ENCODE measurements at regions not wholly inside any gene's neighbourhood (a gene's known extent, or its start where the extent isn't known, plus 50 kb on each side); places are given as distances from the start of the nearest gene placed in this dataset.
"Not testable (repeated sequence)": the region's sequence is repeated elsewhere in the genome, so short reads cannot be mapped to it uniquely, and the experiment has no call there.

- H3K4me3 ChIP-seq (ENCODE audit: low read depth, low read length), result no peak overlapping the region
- DNase-seq (ENCODE audit: low read depth), result no peak
- no peak for TF ChIP-seq CTCF (IDR thresholded peaks at IDR 0.05; ENCODE audit: insufficient read depth, low read depth, low read length, missing control alignments)
These were observed 336.0 kb downstream of the QKI start for GRCh38 chr6:163750431-163751031.

- no peak for TF ChIP-seq CTCF (IDR thresholded peaks at IDR 0.05; ENCODE audit: insufficient read depth, low read depth, low read length, missing control alignments)
- no peak overlapping the region for H3K4me3 ChIP-seq (ENCODE audit: low read depth, low read length)
- no peak for DNase-seq (ENCODE audit: low read depth)
These were observed 334.4 kb downstream of the QKI start for GRCh38 chr6:163748886-163749285.

GRCh38 chr6:163748036-163748435, 333.5 kb downstream of the QKI start:
- no peak for DNase-seq (ENCODE audit: low read depth)
- no peak overlapping the region for H3K4me3 ChIP-seq (ENCODE audit: low read depth, low read length)
- TF ChIP-seq CTCF (IDR thresholded peaks at IDR 0.05; ENCODE audit: insufficient read depth, low read depth, low read length, missing control alignments), result no peak

DNA sequence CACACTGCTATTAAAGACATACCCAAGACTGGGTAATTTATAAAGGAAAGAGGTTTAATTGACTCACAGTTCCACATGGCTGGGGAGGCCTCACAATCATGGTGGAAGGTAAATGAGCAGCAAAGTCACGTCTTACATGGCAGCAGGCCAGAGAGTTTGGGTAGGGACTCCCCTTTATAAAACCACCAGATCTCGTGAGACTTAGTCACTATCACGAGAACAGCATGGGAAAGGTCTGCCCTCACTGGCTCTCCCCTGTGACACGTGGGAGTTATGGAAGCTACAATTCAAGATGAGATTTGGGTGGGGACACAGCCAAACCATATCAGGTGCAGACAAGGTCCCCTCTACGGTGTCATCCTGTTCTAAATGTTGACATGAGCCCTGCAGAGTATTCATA, 332.5 kb downstream of the QKI start:
- H3K4me3 ChIP-seq (ENCODE audit: low read depth, low read length); DNase-seq (ENCODE audit: low read depth): not testable (repeated sequence)

DNA sequence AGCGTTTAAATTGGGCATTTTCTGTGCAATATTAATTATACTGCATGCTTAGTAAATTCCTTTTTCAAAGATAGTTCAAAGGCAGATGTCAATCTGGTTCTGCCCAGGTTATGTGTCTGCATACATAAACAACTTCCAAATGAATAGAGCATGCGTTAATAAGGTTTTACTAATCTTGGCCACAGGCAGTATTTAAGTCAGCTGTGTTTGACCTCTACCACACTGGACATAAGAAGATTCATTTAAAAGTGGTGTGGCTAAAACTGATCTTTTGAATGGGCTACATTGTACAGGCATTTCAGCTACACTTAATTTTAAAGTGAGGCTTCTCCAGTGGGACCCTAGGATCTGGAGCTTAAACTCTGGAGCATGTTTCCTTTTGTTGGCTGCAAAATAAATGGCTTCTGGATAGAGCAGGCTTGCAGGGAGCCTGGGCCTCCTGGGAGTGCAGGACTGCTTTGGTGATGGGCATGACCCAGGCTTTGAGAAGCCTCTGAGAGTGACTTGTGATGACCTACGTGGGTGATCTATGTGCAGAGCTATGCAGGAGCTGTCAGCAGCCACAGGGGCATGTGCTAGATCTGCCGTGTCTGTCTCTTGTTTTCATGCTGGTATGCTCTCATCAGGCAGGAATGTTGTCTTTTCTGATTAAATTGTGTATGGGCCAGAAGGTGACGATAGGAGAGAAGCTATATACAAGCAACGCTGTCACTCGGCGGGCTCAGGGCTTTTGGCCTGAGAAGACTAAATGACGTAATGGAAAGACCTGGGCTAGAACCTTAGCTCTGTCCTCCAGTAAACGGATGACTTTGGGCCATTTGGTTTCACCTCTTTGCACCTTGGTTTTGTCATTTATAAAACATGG, 331.2 kb downstream of the QKI start:
- no peak for DNase-seq (ENCODE audit: low read depth)
- no peak overlapping the region for H3K4me3 ChIP-seq (ENCODE audit: low read depth, low read length)
- TF ChIP-seq CTCF (IDR thresholded peaks at IDR 0.05; ENCODE audit: insufficient read depth, low read depth, low read length, missing control alignments), result no peak

DNA sequence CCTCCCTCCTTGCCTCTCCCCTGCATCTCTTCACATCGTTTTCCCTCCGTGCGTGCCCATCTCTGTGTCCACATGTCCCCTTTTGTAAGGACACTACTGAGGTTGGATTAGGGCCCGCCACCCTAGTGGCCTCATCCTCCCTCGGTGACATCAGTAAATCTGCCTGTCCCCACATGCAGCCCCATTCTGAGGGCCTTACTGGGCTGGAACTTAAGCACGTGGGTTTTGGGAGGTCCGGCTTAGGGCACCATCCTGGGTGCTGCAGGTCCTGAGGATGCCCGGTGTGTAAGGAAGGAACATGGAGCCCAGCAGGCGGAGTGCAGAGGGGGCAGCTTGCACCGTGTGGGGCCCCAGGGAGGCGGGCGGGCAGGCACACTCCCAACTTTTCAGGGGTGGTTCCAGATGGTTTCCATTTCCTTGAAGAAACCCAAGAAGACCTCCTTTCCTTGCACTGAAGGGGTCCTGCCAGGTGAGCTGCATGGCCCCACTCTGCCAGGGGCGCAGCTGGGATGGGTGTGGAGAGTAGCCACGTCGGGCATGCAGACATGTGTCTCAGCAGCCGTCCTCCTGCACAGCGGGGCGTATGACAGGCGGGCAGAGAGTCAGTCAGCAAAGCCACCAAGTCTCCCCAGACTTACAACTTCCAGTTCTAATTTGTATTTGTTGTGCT, 329.9 kb downstream of the QKI start:
- TF ChIP-seq CTCF (IDR thresholded peaks at IDR 0.05; ENCODE audit: insufficient read depth, low read depth, low read length, missing control alignments), result no peak
- DNase-seq (ENCODE audit: low read depth), result no peak
- H3K4me3 ChIP-seq (ENCODE audit: low read depth, low read length), result no peak overlapping the region

- DNase-seq (ENCODE audit: low read depth), result no peak
- H3K4me3 ChIP-seq (ENCODE audit: low read depth, low read length), result no peak overlapping the region
- TF ChIP-seq CTCF (IDR thresholded peaks at IDR 0.05; ENCODE audit: insufficient read depth, low read depth, low read length, missing control alignments), result no peak
These were observed 329.3 kb downstream of the QKI start for GRCh38 chr6:163743796-163744195.
